PFSK-1 (cell line): ENCODE measurements at regions not wholly inside any gene's neighbourhood (a gene's known extent, or its start where the extent isn't known, plus 50 kb on each side); places are given as distances from the start of the nearest gene placed in this dataset.

ENCODE experiments used
- FOXP2 ChIP-seq: optimal IDR thresholded peaks from 2 replicates; pipeline ENCODE3; 2011; ENCODE audit warnings: borderline replicate concordance, control low read depth, inconsistent platforms; ENCODE audit not compliant: insufficient read depth; ENCODE audit errors: extremely low read length, extremely low read depth
- POLR2AphosphoS5 ChIP-seq: IDR thresholded peaks from 2 replicates; pipeline ENCODE4 v1.6.1; 2012; ENCODE audit warnings: low read depth, mild to moderate bottlenecking, control low read depth, low read length, moderate library complexity
- REST ChIP-seq, 2 experiments: IDR thresholded peaks; 2 replicates each; pipeline versions ENCODE4 v1.6.1 to v1.8.0; 2011 to 2012; ENCODE audit warnings: low read depth in 2 of 2, low read length in 2 of 2, control low read depth in 1 of 2, inconsistent platforms in 1 of 2, mild to moderate bottlenecking in 1 of 2, moderate library complexity in 1 of 2; ENCODE audit not compliant: insufficient read depth in 1 of 2
- TAF1 ChIP-seq: IDR thresholded peaks from 2 replicates; pipeline ENCODE4 v1.6.1; 2012; ENCODE audit warnings: low read length, control low read depth, borderline replicate concordance; ENCODE audit not compliant: insufficient read depth

- TF ChIP-seq TAF1 = no peak
- no peak for TF ChIP-seq FOXP2
- TF ChIP-seq REST (IDR thresholded peaks at IDR 0.05; ENCODE audit: insufficient read depth in 1 of 2, low read depth in 2 of 2, low read length in 2 of 2) = no peak
- no peak for TF ChIP-seq POLR2AphosphoS5
These were observed 105.3 kb upstream of the TBX3 start for GRCh38 chr12:114789276-114789675.
